Tibial artery (tissue), 4 donors: ENCODE measurements at regions not wholly inside any gene's neighbourhood (a gene's known extent, or its start where the extent isn't known, plus 50 kb on each side); places are given as distances from the start of the nearest gene placed in this dataset.

Experiments
- DNase-seq, 2 donors: peaks; one replicate each; pipeline ENCODE4 v3.0.0-alpha.2; 2019
- H3K27ac ChIP-seq, 2 donors: fragments of 200-600 bp; sonication (generic) in 1 of 2; 1 replicate in 1 of 2; 2 replicates in 1 of 2; pipeline ENCODE4 v1.5.1; 2018 to 2019; ENCODE audit warnings: mild to moderate bottlenecking in 1 of 2
- H3K27me3 ChIP-seq, 2 donors: fragments of 200-600 bp; sonication (generic) in 1 of 2; one replicate each; pipeline versions ENCODE4 v1.5.1 to v1.6.0; 2016 to 2019
- H3K36me3 ChIP-seq, 3 donors: fragments of 200-600 bp; sonication (generic) in 2 of 3; one replicate each; pipeline ENCODE4 v1.5.1; 2016 to 2019; ENCODE audit warnings: mild to moderate bottlenecking in 2 of 3
- H3K4me1 ChIP-seq, 4 donors: fragments of 200-600 bp; sonication (generic) in 2 of 4; 1 replicate in 3 of 4; 2 replicates in 1 of 4; pipeline ENCODE4 v1.5.1; 2016 to 2019
- H3K4me3 ChIP-seq, 2 donors: fragments of 200-600 bp; sonication (generic) in 1 of 2; 1 replicate in 1 of 2; 2 replicates in 1 of 2; pipeline ENCODE4 v1.5.1; 2018 to 2019; ENCODE audit warnings: mild to moderate bottlenecking in 2 of 2
- H3K9me3 ChIP-seq, 3 donors: fragments of 200-600 bp; sonication (generic) in 1 of 3; one replicate each; pipeline ENCODE4 v1.5.1; 2016 to 2019
- intact Hi-C: fragments of 100-400 bp; cut with DNase I; formaldehyde crosslinking; loops from one replicate; pipeline ENCODE4 v1.15.0; 2023; ENCODE audit warnings: low total_unique reads
- TF ChIP-seq, protein P1 (sequence below), 2 experiments: fragments of 200-600 bp in 1 of 2; fragments of 450-650 bp in 1 of 2; IDR thresholded peaks; one replicate each; pipeline ENCODE4 v1.5.1; 2017 to 2019; ENCODE audit warnings: antibody characterized with exemption in 2 of 2, mild to moderate bottlenecking in 1 of 2, moderate library complexity in 1 of 2

GRCh38 chr13:24004971-24005370 lies 107.7 kb upstream of the C1QTNF9B start:
- Histone ChIP-seq H3K9me3 (no peaks in the 10 kb centered on the region), H3K4me3 (no peak overlapping the region), H3K27ac (no peak overlapping the region), H3K36me3 (no peaks in the 10 kb centered on the region), H3K27me3 (no peaks in the 10 kb centered on the region), H3K4me1 (no peaks in the 10 kb centered on the region)
- no peak for DNase-seq
- TF ChIP-seq, protein P1, sequence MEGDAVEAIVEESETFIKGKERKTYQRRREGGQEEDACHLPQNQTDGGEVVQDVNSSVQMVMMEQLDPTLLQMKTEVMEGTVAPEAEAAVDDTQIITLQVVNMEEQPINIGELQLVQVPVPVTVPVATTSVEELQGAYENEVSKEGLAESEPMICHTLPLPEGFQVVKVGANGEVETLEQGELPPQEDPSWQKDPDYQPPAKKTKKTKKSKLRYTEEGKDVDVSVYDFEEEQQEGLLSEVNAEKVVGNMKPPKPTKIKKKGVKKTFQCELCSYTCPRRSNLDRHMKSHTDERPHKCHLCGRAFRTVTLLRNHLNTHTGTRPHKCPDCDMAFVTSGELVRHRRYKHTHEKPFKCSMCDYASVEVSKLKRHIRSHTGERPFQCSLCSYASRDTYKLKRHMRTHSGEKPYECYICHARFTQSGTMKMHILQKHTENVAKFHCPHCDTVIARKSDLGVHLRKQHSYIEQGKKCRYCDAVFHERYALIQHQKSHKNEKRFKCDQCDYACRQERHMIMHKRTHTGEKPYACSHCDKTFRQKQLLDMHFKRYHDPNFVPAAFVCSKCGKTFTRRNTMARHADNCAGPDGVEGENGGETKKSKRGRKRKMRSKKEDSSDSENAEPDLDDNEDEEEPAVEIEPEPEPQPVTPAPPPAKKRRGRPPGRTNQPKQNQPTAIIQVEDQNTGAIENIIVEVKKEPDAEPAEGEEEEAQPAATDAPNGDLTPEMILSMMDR (IDR thresholded peaks at IDR 0.05): no peak
- intact Hi-C loops: no loop called here

- TF ChIP-seq, protein P1 (IDR thresholded peaks at IDR 0.05): no peak
- Histone ChIP-seq H3K27me3 (no peaks in the 10 kb centered on the region), H3K27ac (no peak overlapping the region)
These were observed 108.5 kb upstream of the C1QTNF9B start for GRCh38 chr13:24005755-24006281.

DNA sequence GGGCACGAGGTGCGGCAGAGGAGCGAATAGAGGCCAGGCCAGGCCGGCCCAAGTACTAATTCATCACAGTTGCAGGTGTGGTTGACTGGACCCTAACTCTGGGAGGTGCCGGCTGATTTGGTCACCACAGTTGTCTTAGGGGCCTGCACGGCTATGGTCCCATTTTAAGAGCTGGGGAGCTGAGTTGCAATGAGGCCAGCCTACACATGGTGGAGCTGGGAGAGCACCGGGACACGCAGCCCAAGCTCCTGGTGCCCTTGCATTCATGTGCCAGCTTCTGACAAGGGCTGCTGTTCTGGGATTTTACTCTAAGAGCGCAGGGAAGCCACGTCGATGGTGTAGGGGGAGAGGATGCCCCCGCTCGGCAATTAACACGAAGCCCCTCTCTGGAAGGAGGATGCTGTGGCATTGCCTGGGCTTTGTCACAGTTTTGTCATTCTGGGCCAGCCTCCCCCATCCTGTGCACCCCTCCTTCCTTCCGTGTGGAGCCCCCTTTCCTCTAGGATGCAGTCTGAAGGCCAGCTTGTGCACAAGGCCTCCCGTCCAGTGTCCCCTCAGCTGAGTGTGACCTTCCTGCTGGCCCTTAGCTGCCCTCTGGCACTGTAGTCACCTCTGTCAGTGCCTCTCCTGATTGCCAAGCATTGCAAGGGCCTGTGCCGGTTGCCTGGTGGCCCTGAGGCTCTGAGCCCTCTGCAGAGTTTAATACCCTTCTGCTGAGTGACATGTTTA lies 109.4 kb upstream of the C1QTNF9B start:
- no peak overlapping the region for H3K4me3 ChIP-seq
- no peaks in the 10 kb centered on the region for H3K9me3 ChIP-seq
- DNase-seq: no peak
- H3K27me3 ChIP-seq: no peaks in the 10 kb centered on the region
- H3K27ac ChIP-seq: no peak overlapping the region
- H3K4me1 ChIP-seq: no peaks in the 10 kb centered on the region
- TF ChIP-seq, protein P1 (IDR thresholded peaks at IDR 0.05): no peak
- no peaks in the 10 kb centered on the region for H3K36me3 ChIP-seq
- intact Hi-C loops: no loop called here

More at GRCh38 chr13:24005755-24006281, 108.5 kb upstream of the C1QTNF9B start:
- Histone ChIP-seq H3K4me1 (no peaks in the 10 kb centered on the region), H3K9me3 (no peaks in the 10 kb centered on the region), H3K36me3 (no peaks in the 10 kb centered on the region), H3K4me3 (no peak overlapping the region)
- intact Hi-C loops: no loop called here
- no peak for DNase-seq

DNA sequence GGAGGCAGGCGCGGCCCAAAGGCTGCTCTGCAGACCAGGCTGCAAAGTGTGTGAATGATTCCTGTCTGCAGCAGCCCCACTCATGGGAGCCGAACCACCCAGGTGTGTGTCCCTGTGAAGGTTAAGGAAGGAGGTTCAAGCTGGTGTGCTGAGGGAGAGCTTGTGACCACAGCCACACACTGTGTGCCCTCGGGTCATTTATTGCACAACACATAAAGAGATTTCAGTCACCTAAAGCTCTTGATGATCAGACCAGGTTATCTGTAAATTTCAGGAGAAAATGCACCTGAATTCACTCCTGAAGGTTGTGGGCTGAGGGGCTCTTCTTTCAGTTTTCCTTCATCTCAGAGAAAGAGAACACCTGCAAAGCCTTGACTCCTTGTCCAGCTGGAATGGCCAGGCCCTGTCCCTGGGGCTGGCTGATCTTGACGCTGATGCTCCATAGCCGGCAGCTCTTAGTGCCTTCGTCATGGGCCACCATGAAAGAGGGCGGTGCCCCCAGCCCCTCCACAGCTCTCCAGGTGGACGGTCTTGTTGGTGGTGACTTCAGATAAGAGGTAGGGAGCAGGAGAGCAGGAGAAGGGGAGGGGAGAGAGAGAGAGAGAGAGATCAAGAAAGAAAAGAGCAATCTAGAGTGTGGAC lies 110.8 kb upstream of the C1QTNF9B start:
- H3K27me3 ChIP-seq: no peaks in the 10 kb centered on the region
- DNase-seq: no peak
- intact Hi-C loops: no loop called here
- H3K4me1 ChIP-seq: no peaks in the 10 kb centered on the region
- H3K36me3 ChIP-seq: no peaks in the 10 kb centered on the region
- TF ChIP-seq, protein P1 (IDR thresholded peaks at IDR 0.05): no peak
- no peaks in the 10 kb centered on the region for H3K9me3 ChIP-seq
- H3K4me3 ChIP-seq: no peak overlapping the region
- H3K27ac ChIP-seq: no peak overlapping the region

- Histone ChIP-seq H3K36me3 (no peaks in the 10 kb centered on the region), H3K27me3 (no peaks in the 10 kb centered on the region), H3K9me3 (no peaks in the 10 kb centered on the region), H3K27ac (no peak overlapping the region), H3K4me3 (no peak overlapping the region), H3K4me1 (no peaks in the 10 kb centered on the region)
- no peak for DNase-seq
- TF ChIP-seq, protein P1 (IDR thresholded peaks at IDR 0.05): no peak
- intact Hi-C loops: no loop called here
These were observed 111.4 kb upstream of the C1QTNF9B start for GRCh38 chr13:24008679-24009078.
